SK-N-SH (cell line): ENCODE measurements at regions not wholly inside any gene's neighbourhood (a gene's known extent, or its start where the extent isn't known, plus 50 kb on each side); places are given as distances from the start of the nearest gene placed in this dataset.
A peak's percentile ranks its signal among the peaks of the same experiment; 100 is the strongest.
"Not testable (repeated sequence)": the region's sequence is repeated elsewhere in the genome, so short reads cannot be mapped to it uniquely, and the experiment has no call there.

Source experiments
- CTCF ChIA-PET: fragments of 300-600, 350-600 bp; formaldehyde crosslinking; extraction: SDS; loops from one replicate; lab custom pipeline; 2021; lab: Yijun Ruan, JAX
- POLR2A ChIA-PET: fragments of 350-600 bp; sonication (Branson Sonifier 250); formaldehyde crosslinking; extraction: SDS; loops from one replicate; lab custom pipeline; 2020; ENCODE audit warnings: antibody characterized with exemption, inconsistent platforms; lab: Yijun Ruan, JAX
- DNase-seq: peaks from one replicate; pipeline ENCODE4 v3.0.0; 2012
- H2AFZ ChIP-seq: fragments of 200-600 bp; sonication (generic); 2 replicates; pipeline ENCODE4 v1.8.1; 2016; ENCODE audit warnings: antibody characterized with exemption, mild to moderate bottlenecking, low read depth
- H3F3A ChIP-seq: fragments of 200-600 bp; sonication (generic); replicated peaks from 2 replicates; pipeline ENCODE3; 2016; ENCODE audit warnings: antibody characterized with exemption, mild to moderate bottlenecking; ENCODE audit not compliant: insufficient read depth
- H3K27ac ChIP-seq, 2 experiments: fragments of 200-500 bp in 1 of 2; fragments of 200-600 bp in 1 of 2; sonication (Bioruptor generic) in 1 of 2; sonication (generic), shearing (Covaris generic) in 1 of 2; 2 replicates each; pipeline versions ENCODE4 v1.5.1 to v1.6.1; 2014 to 2016; ENCODE audit warnings: low read depth in 2 of 2, inconsistent platforms in 1 of 2, low read length in 1 of 2, mild to moderate bottlenecking in 1 of 2, mixed read lengths in 1 of 2
- H3K27me3 ChIP-seq: fragments of 200-600 bp; sonication (generic), shearing (Covaris generic); 2 replicates; pipeline ENCODE4 v1.6.1; 2016; ENCODE audit warnings: mixed run types; ENCODE audit not compliant: insufficient read depth
- H3K36me3 ChIP-seq, 2 experiments: fragments of 200-500 bp in 1 of 2; fragments of 200-600 bp in 1 of 2; sonication (Bioruptor generic) in 1 of 2; sonication (generic) in 1 of 2; replicated peaks in 1 of 2; 2 replicates each; pipeline versions ENCODE3 to v1.5.1; 2014 to 2016; ENCODE audit warnings: low read length in 1 of 2, mild to moderate bottlenecking in 1 of 2; ENCODE audit not compliant: insufficient read depth in 2 of 2, control insufficient read depth in 1 of 2
- H3K4me1 ChIP-seq, 2 experiments: fragments of 200-500 bp in 1 of 2; fragments of 200-600 bp in 1 of 2; sonication (Bioruptor generic) in 1 of 2; sonication (generic), shearing (Covaris generic) in 1 of 2; 2 replicates each; pipeline versions ENCODE4 v1.5.1 to v1.6.1; 2014 to 2016; ENCODE audit warnings: low read depth in 1 of 2, low read length in 1 of 2, mixed run types in 1 of 2; ENCODE audit not compliant: insufficient read depth in 2 of 2, control insufficient read depth in 1 of 2
- H3K4me2 ChIP-seq: fragments of 200-600 bp; sonication (generic), shearing (Covaris generic); 2 replicates; pipeline ENCODE4 v1.6.1; 2017; ENCODE audit warnings: mixed run types
- H3K4me3 ChIP-seq, 2 experiments: fragments of 200-500 bp in 1 of 2; fragments of 200-600 bp in 1 of 2; sonication (Bioruptor generic) in 1 of 2; sonication (generic), shearing (Covaris generic) in 1 of 2; 2 replicates each; pipeline versions ENCODE4 v1.5.1 to v1.8.1; 2014 to 2016; ENCODE audit warnings: low read depth in 2 of 2, inconsistent platforms in 1 of 2, low read length in 1 of 2, mild to moderate bottlenecking in 1 of 2, mixed read lengths in 1 of 2, moderate library complexity in 1 of 2
- H3K79me2 ChIP-seq: fragments of 200-600 bp; sonication (generic); 2 replicates; pipeline ENCODE4 v1.8.1; 2017; ENCODE audit warnings: mild to moderate bottlenecking; ENCODE audit not compliant: insufficient read depth
- H3K9ac ChIP-seq: fragments of 200-600 bp; sonication (generic); 2 replicates; pipeline ENCODE4 v1.6.1; 2017; ENCODE audit warnings: mixed run types
- H3K9me2 ChIP-seq: fragments of 200-600 bp; sonication (generic); 2 replicates; pipeline ENCODE4 v1.6.1; 2017; ENCODE audit warnings: mixed run types
- H3K9me3 ChIP-seq: fragments of 200-600 bp; sonication (generic); 2 replicates; pipeline ENCODE4 v1.6.1; 2017; ENCODE audit warnings: mixed run types, mild to moderate bottlenecking, moderate library complexity
- H4K20me1 ChIP-seq: fragments of 200-600 bp; sonication (generic); 2 replicates; pipeline ENCODE4 v1.6.1; 2017; ENCODE audit warnings: mild to moderate bottlenecking, mixed run types; ENCODE audit not compliant: insufficient read depth
- CTCF ChIP-seq: fragments of 200-600 bp; sonication (generic); IDR thresholded peaks from 2 replicates; pipeline ENCODE4 v1.6.1; 2017; ENCODE audit warnings: antibody characterized with exemption, mild to moderate bottlenecking, moderate library complexity
- EP300 ChIP-seq, 2 experiments: IDR thresholded peaks; 2 replicates each; pipeline versions ENCODE4 v1.4.0 to v1.6.1; 2012; ENCODE audit warnings: borderline replicate concordance in 1 of 2, low read depth in 1 of 2, low read length in 1 of 2
- EZH2phosphoT487 ChIP-seq: fragments of 200-600 bp; sonication (generic); IDR thresholded peaks from 2 replicates; pipeline ENCODE4 v1.6.1; 2017; ENCODE audit warnings: low read depth, mixed run types, mild to moderate bottlenecking, antibody characterized with exemption, moderate library complexity, borderline replicate concordance
- FOXJ3 ChIP-seq: sonication (generic); formaldehyde crosslinking; IDR thresholded peaks from 2 replicates; pipeline ENCODE4 v1.5.1; 2020; ENCODE audit warnings: mild to moderate bottlenecking, missing genetic modification reagents
- GATA2 ChIP-seq: sonication (generic); formaldehyde crosslinking; IDR thresholded peaks from 2 replicates; pipeline ENCODE4 v1.5.0; 2020; ENCODE audit warnings: mild to moderate bottlenecking, missing genetic modification reagents
- JUND ChIP-seq: IDR thresholded peaks from 2 replicates; pipeline ENCODE4 v1.4.0; 2012
- RAD21 ChIP-seq: IDR thresholded peaks from 2 replicates; pipeline ENCODE4 v1.6.1; 2012; ENCODE audit warnings: mild to moderate bottlenecking, low read length
- RFX5 ChIP-seq: IDR thresholded peaks from 2 replicates; pipeline ENCODE4 v1.6.1; 2012; ENCODE audit warnings: mild to moderate bottlenecking, improper control_type of control experiment, low read length
- RXRA ChIP-seq: IDR thresholded peaks from 2 replicates; pipeline ENCODE4 v1.4.0; 2012; ENCODE audit warnings: low read depth, mild to moderate bottlenecking, borderline replicate concordance
- SIN3A ChIP-seq: IDR thresholded peaks from 2 replicates; pipeline ENCODE4 v1.6.1; 2012; ENCODE audit warnings: low read depth, mild to moderate bottlenecking, low read length, moderate library complexity, borderline replicate concordance
- TAF1 ChIP-seq: IDR thresholded peaks from 2 replicates; pipeline ENCODE4 v1.6.1; 2012; ENCODE audit warnings: low read depth, mild to moderate bottlenecking, low read length, moderate library complexity, borderline replicate concordance
- TEAD4 ChIP-seq: IDR thresholded peaks from 2 replicates; pipeline ENCODE4 v1.4.0; 2012; ENCODE audit warnings: mild to moderate bottlenecking, borderline replicate concordance; ENCODE audit not compliant: insufficient read depth
- USF1 ChIP-seq: IDR thresholded peaks from 2 replicates; pipeline ENCODE4 v1.4.0; 2012; ENCODE audit warnings: low read depth, borderline replicate concordance
- USF2 ChIP-seq: fragments of 150-350 bp; IDR thresholded peaks from 2 replicates; pipeline ENCODE4 v1.6.1; 2017; ENCODE audit warnings: antibody characterized with exemption, low read length, low read depth, borderline replicate concordance
- ZBTB33 ChIP-seq: IDR thresholded peaks from 2 replicates; pipeline ENCODE4 v1.4.0; 2012; ENCODE audit warnings: low read depth, borderline replicate concordance
- WGBS: methylation state at CpG from one replicate; pipeline ENCODE4 v1.1.6; 2017; ENCODE audit warnings: low lambda C conversion rate; 5-methylcytosine and 5-hydroxymethylcytosine counted together

- TF ChIP-seq USF1 (no peak), RFX5 (no peak), ZBTB33 (no peak), RXRA (no peak), EP300 (IDR thresholded peaks at IDR 0.05; ENCODE audit: borderline replicate concordance in 1 of 2, low read depth in 1 of 2, low read length in 1 of 2) (no peak), FOXJ3 (no peak), RAD21 (no peak), TAF1 (no peak), GATA2 (CRISPR knock-in tag) (no peak)
- POLR2A ChIA-PET = no interaction called here
Measured at GRCh38 chr12:126451809-126452208, 1386.6 kb downstream of the AACS start.

GRCh38 chr12:126452686-126453085 lies 1387.5 kb downstream of the AACS start:
- H3K9me2 ChIP-seq, DNase-seq, H3K27me3 ChIP-seq, H4K20me1 ChIP-seq, H3K79me2 ChIP-seq, H3K4me3 ChIP-seq, POLR2A ChIA-PET, H3F3A ChIP-seq, H2AFZ ChIP-seq, CTCF ChIA-PET, H3K36me3 ChIP-seq, H3K9ac ChIP-seq, H3K27ac ChIP-seq, H3K9me3 ChIP-seq, H3K4me1 ChIP-seq, H3K4me2 ChIP-seq: not testable (repeated sequence)
- 75% methylated on average over 9 of the region's 9 CpGs for WGBS

More at GRCh38 chr12:126451809-126452208, 1386.6 kb downstream of the AACS start:
- Histone ChIP-seq H3K4me2 (no peak overlapping the region), H3K27me3 (no peaks in the 10 kb centered on the region), H2AFZ (no peak overlapping the region), H4K20me1 (no peaks in the 10 kb centered on the region), H3K9ac (no peak overlapping the region), H3K9me3 (no peaks in the 10 kb centered on the region), H3K36me3 (no peaks in the 10 kb centered on the region), H3F3A (no peaks in the 10 kb centered on the region), H3K79me2 (no peaks in the 10 kb centered on the region), H3K9me2 (no peaks in the 10 kb centered on the region), H3K27ac (no peak overlapping the region), H3K4me1 (peaks cover 0 to 3% of the 10 kb centered on the region in 2 experiments; a peak in 1 of 4 replicates), H3K4me3 (no peak overlapping the region)
- WGBS = 68% methylated on average over 4 of the region's 4 CpGs
- CTCF ChIA-PET = interaction anchor here (1.0 kb wide), 1 partner anchor 165 kb away, joined by 4 read pairs; no protein-coding TSS in a partner anchor
- DNase-seq = no peak

GRCh38 chr12:126454581-126454980 lies 1389.3 kb downstream of the AACS start:
- Histone ChIP-seq H3K4me3 (no peak overlapping the region), H3K27me3 (no peaks in the 10 kb centered on the region), H3K27ac (no peak overlapping the region), H3K79me2 (no peaks in the 10 kb centered on the region), H2AFZ (0 out of 2 replicates have a peak overlapping the region, but pooled peaks have one; percentile 46), H3K9me3 (no peaks in the 10 kb centered on the region), H3K36me3 (no peaks in the 10 kb centered on the region), H3K9me2 (no peaks in the 10 kb centered on the region), H3K9ac (no peak overlapping the region), H3F3A (no peaks in the 10 kb centered on the region), H3K4me1 (peaks cover 0 to 3% of the 10 kb centered on the region in 2 experiments; a peak in 1 of 4 replicates), H4K20me1 (no peaks in the 10 kb centered on the region), H3K4me2 (no peak overlapping the region)
- ChIA-PET CTCF (no interaction called here), POLR2A (no interaction called here)
- DNase-seq = no peak
- WGBS = 69% methylated on average over 4 of the region's 5 CpGs
- TF ChIP-seq EZH2phosphoT487 = no peak
- no peak for TF ChIP-seq USF2
- TF ChIP-seq CTCF = no peak
- TF ChIP-seq USF1 = no peak
- TF ChIP-seq SIN3A = no peak
- no peak for TF ChIP-seq TEAD4
- TF ChIP-seq JUND = no peak
- no peak for TF ChIP-seq FOXJ3
